HepG2 (cell line): ENCODE measurements at regions not wholly inside any gene's neighbourhood (a gene's known extent, or its start where the extent isn't known, plus 50 kb on each side); places are given as distances from the start of the nearest gene placed in this dataset.

Source experiments
- ATAC-seq: fragments of 200-7000 bp; cut with Tn5 transposase; 3 replicates; pipeline ENCODE4 v1.9.1; 2020; ENCODE audit warnings: mild to moderate bottlenecking, moderate library complexity
- BruUV-seq: library from RNA; stranded (reverse); fragments of 400-500 nt; replicated peaks from 2 replicates; lab custom pipeline; 2021; lab: Mats Ljungman, UMichigan
- CTCF ChIA-PET: fragments of 300-600 bp; formaldehyde crosslinking; extraction: SDS; loops from one replicate; lab custom pipeline; 2021; ENCODE audit warnings: low total read pairs, inconsistent platforms, low intra/inter-chr PET ratio; lab: Yijun Ruan, JAX
- POLR2A ChIA-PET: fragments of 350-600 bp; sonication (Branson Sonifier 250); formaldehyde crosslinking; loops from one replicate; lab custom pipeline; 2020; ENCODE audit warnings: antibody characterized with exemption, inconsistent platforms; lab: Yijun Ruan, JAX
- DNase-seq: peaks from one replicate; pipeline ENCODE4 v3.0.0-alpha.2; 2015; ENCODE audit warnings: low spot score
- FAIRE-seq: peaks from 3 replicates; lab custom pipeline; 2011; peaks lifted over from hg19 to GRCh38; lab: Jason Lieb, UNC
- H2AFZ ChIP-seq: one replicate; pipeline ENCODE4 v1.6.1; 2011; ENCODE audit warnings: low read length, inconsistent platforms
- H3K27ac ChIP-seq: fragments of 300-600 bp; 3 replicates; pipeline ENCODE4 v1.8.0; 2011; ENCODE audit warnings: mixed run types, mild to moderate bottlenecking, mixed read lengths, low read length, inconsistent platforms; ENCODE audit not compliant: insufficient read depth; ENCODE audit errors: extremely low read length
- H3K27me3 ChIP-seq, 2 experiments: fragments of 200-600 bp in 1 of 2; 2 replicates in 1 of 2; 3 replicates in 1 of 2; pipeline versions ENCODE4 v1.6.0 to v1.8.0; 2011; ENCODE audit warnings: low read length in 2 of 2, mild to moderate bottlenecking in 2 of 2, moderate library complexity in 2 of 2, inconsistent platforms in 1 of 2; ENCODE audit not compliant: insufficient read depth in 2 of 2, control insufficient read depth in 1 of 2
- H3K36me3 ChIP-seq, 2 experiments: fragments of 200-600 bp in 1 of 2; replicated peaks in 1 of 2; 2 replicates in 1 of 2; 3 replicates in 1 of 2; pipeline versions ENCODE4 v1.5.1 to v1.8.0; 2011; ENCODE audit warnings: low read length in 2 of 2, inconsistent platforms in 1 of 2; ENCODE audit not compliant: insufficient read depth in 2 of 2, control insufficient read depth in 1 of 2
- H3K4me1 ChIP-seq: 2 replicates; pipeline ENCODE4 v1.5.1; 2012; ENCODE audit warnings: low read length, inconsistent platforms; ENCODE audit not compliant: insufficient read depth
- H3K4me2 ChIP-seq: 2 replicates; pipeline ENCODE4 v1.6.0; 2011; ENCODE audit warnings: low read depth, low read length, inconsistent platforms
- H3K4me3 ChIP-seq, 3 experiments: fragments of 200-600 bp in 1 of 3; sonication (generic), shearing (Covaris generic) in 1 of 3; replicated peaks in 1 of 3; 2 replicates each; pipeline ENCODE4 v1.5.1; 2011 to 2016; ENCODE audit warnings: low read length in 3 of 3, inconsistent platforms in 2 of 3, low read depth in 2 of 3, mild to moderate bottlenecking in 2 of 3, control low read depth in 1 of 3, mixed read lengths in 1 of 3; ENCODE audit not compliant: insufficient read depth in 1 of 3
- H3K79me2 ChIP-seq: one replicate; pipeline ENCODE4 v1.6.1; 2011; ENCODE audit warnings: low read length, inconsistent platforms; ENCODE audit not compliant: insufficient read depth
- H3K9ac ChIP-seq: 2 replicates; pipeline ENCODE4 v1.6.0; 2011; ENCODE audit warnings: mild to moderate bottlenecking, low read depth, low read length, inconsistent platforms; ENCODE audit not compliant: insufficient read depth
- H3K9me3 ChIP-seq: 2 replicates; pipeline ENCODE4 v1.5.1; 2012; ENCODE audit warnings: mild to moderate bottlenecking, low read length
- H4K20me1 ChIP-seq: 2 replicates; pipeline ENCODE4 v1.6.0; 2011; ENCODE audit warnings: inconsistent platforms, mild to moderate bottlenecking, low read length, moderate library complexity; ENCODE audit not compliant: insufficient read depth
- BCL6 ChIP-seq: IDR thresholded peaks from 2 replicates; pipeline ENCODE4 v1.6.1; 2016; ENCODE audit warnings: missing genetic modification reagents, missing compliant biosample characterization
- CCDC6 ChIP-seq: sonication (generic); formaldehyde crosslinking; IDR thresholded peaks from 2 replicates; pipeline ENCODE4 v1.8.1; 2022; ENCODE audit warnings: mild to moderate bottlenecking, missing genetic modification reagents, moderate library complexity
- CEBPG ChIP-seq: IDR thresholded peaks from 2 replicates; pipeline ENCODE4 v1.6.1; 2016
- ERF ChIP-seq: IDR thresholded peaks from 2 replicates; pipeline ENCODE4 v1.6.1; 2018; ENCODE audit warnings: missing biosample characterization, missing genetic modification reagents
- IRF2 ChIP-seq: IDR thresholded peaks from 2 replicates; pipeline ENCODE4 v1.6.1; 2018; ENCODE audit warnings: missing genetic modification reagents, missing compliant biosample characterization
- IRX3 ChIP-seq: sonication (generic); formaldehyde crosslinking; IDR thresholded peaks from 2 replicates; pipeline ENCODE4 v1.8.1; 2023; ENCODE audit warnings: mild to moderate bottlenecking, low read depth, missing genetic modification reagents, borderline replicate concordance
- RARG ChIP-seq: sonication (generic); formaldehyde crosslinking; IDR thresholded peaks from 2 replicates; pipeline ENCODE4 v1.4.0; 2020; ENCODE audit warnings: low read depth, mild to moderate bottlenecking, missing genetic modification reagents
- RBAK ChIP-seq: sonication (generic); formaldehyde crosslinking; IDR thresholded peaks from 2 replicates; pipeline ENCODE4 v1.5.1; 2020; ENCODE audit warnings: mild to moderate bottlenecking, missing genetic modification reagents
- ZFP37 ChIP-seq: sonication (generic); formaldehyde crosslinking; IDR thresholded peaks from 2 replicates; pipeline ENCODE4 v1.4.0; 2020; ENCODE audit warnings: missing genetic modification reagents, borderline replicate concordance
- ZMYM4 ChIP-seq: sonication (generic); formaldehyde crosslinking; IDR thresholded peaks from 2 replicates; pipeline ENCODE4 v1.8.1; 2023; ENCODE audit warnings: mild to moderate bottlenecking, missing genetic modification reagents
- ZNF354B ChIP-seq: sonication (generic); formaldehyde crosslinking; IDR thresholded peaks from 2 replicates; pipeline ENCODE4 v1.8.0; 2022; ENCODE audit warnings: mild to moderate bottlenecking, missing genetic modification reagents
- ZNF570 ChIP-seq: sonication (generic); formaldehyde crosslinking; IDR thresholded peaks from 2 replicates; pipeline ENCODE4 v1.4.0; 2020; ENCODE audit warnings: mild to moderate bottlenecking, missing genetic modification reagents, borderline replicate concordance
- ZZZ3 ChIP-seq: sonication (generic); formaldehyde crosslinking; IDR thresholded peaks from 2 replicates; pipeline ENCODE4 v1.4.0; 2020; ENCODE audit warnings: missing genetic modification reagents, mild to moderate bottlenecking, borderline replicate concordance
- in situ Hi-C: cut with HindIII; loops from 2 replicates; pipeline ENCODE4 v1.10.0; 2017; ENCODE audit warnings: low pct_unique_long_range_greater_than_20kb; ENCODE audit not compliant: extremely low pct_ligation_motif_present
- intact Hi-C: fragments of 100-400 bp; cut with micrococcal nuclease; formaldehyde crosslinking; loops from one replicate; pipeline ENCODE4 v1.10.0; 2022; ENCODE audit not compliant: unreplicated experiment
- TF ChIP-seq, protein P1 (sequence below): IDR thresholded peaks from 2 replicates; pipeline ENCODE4 v1.6.1; 2016; ENCODE audit warnings: mild to moderate bottlenecking
- TF ChIP-seq, protein P2 (sequence below): sonication (generic); formaldehyde crosslinking; IDR thresholded peaks from 2 replicates; pipeline ENCODE4 v1.4.0; 2020; ENCODE audit warnings: mild to moderate bottlenecking, missing genetic modification reagents
- TF ChIP-seq, protein P3 (sequence below): sonication (generic); formaldehyde crosslinking; IDR thresholded peaks from 2 replicates; pipeline ENCODE4 v1.9.0; 2021; ENCODE audit warnings: missing genetic modification reagents, mild to moderate bottlenecking, borderline replicate concordance
- TF ChIP-seq, protein P4 (sequence below): sonication (generic); formaldehyde crosslinking; IDR thresholded peaks from 2 replicates; pipeline ENCODE4 v1.4.0; 2020; ENCODE audit warnings: missing genetic modification reagents

DNA sequence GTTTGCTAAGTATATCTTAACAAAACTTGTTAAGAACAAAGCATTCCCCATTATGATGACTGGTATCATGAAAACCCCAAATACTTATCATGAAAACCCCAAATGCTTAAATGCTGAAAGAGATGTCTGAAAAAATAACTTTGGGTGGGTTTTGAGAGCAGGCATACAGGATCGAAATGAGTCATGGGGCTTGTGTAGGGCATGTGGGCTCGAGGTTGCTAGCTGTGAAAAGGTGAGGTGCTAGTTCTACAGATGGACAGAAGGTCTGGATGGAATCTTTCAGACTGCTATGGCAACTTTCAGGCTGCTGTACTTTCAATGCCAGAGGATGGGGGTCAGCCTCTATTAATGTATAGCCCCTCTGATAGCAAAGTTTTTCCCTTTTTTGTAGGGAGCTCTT lies 167.8 kb upstream of the MDGA2 start (continued):
- no peak for TF ChIP-seq ZZZ3 (CRISPR knock-in tag)
- TF ChIP-seq ZNF354B (CRISPR knock-in tag): no peak
- no peak for TF ChIP-seq ERF (CRISPR knock-in tag)
- TF ChIP-seq, protein P1, sequence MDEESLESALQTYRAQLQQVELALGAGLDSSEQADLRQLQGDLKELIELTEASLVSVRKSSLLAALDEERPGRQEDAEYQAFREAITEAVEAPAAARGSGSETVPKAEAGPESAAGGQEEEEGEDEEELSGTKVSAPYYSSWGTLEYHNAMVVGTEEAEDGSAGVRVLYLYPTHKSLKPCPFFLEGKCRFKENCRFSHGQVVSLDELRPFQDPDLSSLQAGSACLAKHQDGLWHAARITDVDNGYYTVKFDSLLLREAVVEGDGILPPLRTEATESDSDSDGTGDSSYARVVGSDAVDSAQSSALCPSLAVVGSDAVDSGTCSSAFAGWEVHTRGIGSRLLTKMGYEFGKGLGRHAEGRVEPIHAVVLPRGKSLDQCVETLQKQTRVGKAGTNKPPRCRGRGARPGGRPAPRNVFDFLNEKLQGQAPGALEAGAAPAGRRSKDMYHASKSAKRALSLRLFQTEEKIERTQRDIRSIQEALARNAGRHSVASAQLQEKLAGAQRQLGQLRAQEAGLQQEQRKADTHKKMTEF: no peak
- TF ChIP-seq ZNF570 (CRISPR knock-in tag): no peak
- TF ChIP-seq, protein P2, sequence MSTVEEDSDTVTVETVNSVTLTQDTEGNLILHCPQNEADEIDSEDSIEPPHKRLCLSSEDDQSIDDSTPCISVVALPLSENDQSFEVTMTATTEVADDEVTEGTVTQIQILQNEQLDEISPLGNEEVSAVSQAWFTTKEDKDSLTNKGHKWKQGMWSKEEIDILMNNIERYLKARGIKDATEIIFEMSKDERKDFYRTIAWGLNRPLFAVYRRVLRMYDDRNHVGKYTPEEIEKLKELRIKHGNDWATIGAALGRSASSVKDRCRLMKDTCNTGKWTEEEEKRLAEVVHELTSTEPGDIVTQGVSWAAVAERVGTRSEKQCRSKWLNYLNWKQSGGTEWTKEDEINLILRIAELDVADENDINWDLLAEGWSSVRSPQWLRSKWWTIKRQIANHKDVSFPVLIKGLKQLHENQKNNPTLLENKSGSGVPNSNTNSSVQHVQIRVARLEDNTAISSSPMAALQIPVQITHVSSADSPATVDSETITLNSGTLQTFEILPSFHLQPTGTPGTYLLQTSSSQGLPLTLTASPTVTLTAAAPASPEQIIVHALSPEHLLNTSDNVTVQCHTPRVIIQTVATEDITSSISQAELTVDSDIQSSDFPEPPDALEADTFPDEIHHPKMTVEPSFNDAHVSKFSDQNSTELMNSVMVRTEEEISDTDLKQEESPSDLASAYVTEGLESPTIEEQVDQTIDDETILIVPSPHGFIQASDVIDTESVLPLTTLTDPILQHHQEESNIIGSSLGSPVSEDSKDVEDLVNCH (CRISPR knock-in tag): no peak
- TF ChIP-seq IRX3 (CRISPR knock-in tag): no peak
- no peak for TF ChIP-seq IRF2 (CRISPR knock-in tag)
- TF ChIP-seq RARG: no peak

DNA sequence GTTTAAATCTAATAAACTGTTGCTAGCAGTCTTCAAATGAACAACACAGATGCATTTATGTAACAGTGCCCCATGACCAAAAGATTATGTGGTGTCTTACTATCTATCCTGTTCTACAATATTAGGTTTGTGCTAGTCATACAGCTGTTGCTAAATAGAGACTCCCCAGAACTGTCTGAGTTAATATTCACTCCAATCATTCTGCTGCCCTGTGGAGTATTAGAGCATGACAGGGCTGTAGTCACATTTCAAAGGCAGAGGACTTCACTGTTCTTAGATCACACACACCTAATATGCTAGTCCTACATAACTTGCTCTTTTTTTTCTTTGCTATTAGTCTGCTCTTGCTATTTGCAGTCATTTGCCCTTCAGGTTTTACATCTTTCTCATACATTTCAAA lies 157.6 kb upstream of the MDGA2 start:
- Histone ChIP-seq H3K4me3 (no peak overlapping the region), H3K4me1 (no peaks in the 10 kb centered on the region), H3K79me2 (no peaks in the 10 kb centered on the region), H3K4me2 (no peak overlapping the region), H4K20me1 (no peaks in the 10 kb centered on the region), H3K27ac (no peak overlapping the region), H3K27me3 (no peaks in the 10 kb centered on the region; a peak in 1 of 5 replicates), H3K36me3 (no peaks in the 10 kb centered on the region), H3K9ac (no peak overlapping the region), H3K9me3 (peaks cover 40% of the 10 kb centered on the region), H2AFZ (no peak overlapping the region)
- FAIRE-seq (no peak), ATAC-seq (no peak), DNase-seq (no peak)
- intact Hi-C loops (no loop called here), in situ Hi-C loops (no loop called here)
- no TSS peak for BruUV-seq
- ChIA-PET CTCF (no interaction called here), POLR2A (no interaction called here)
- TF ChIP-seq RBAK: no peak
- TF ChIP-seq CCDC6 (CRISPR knock-in tag): no peak
- TF ChIP-seq CEBPG (CRISPR knock-in tag): no peak
- TF ChIP-seq, protein P3, sequence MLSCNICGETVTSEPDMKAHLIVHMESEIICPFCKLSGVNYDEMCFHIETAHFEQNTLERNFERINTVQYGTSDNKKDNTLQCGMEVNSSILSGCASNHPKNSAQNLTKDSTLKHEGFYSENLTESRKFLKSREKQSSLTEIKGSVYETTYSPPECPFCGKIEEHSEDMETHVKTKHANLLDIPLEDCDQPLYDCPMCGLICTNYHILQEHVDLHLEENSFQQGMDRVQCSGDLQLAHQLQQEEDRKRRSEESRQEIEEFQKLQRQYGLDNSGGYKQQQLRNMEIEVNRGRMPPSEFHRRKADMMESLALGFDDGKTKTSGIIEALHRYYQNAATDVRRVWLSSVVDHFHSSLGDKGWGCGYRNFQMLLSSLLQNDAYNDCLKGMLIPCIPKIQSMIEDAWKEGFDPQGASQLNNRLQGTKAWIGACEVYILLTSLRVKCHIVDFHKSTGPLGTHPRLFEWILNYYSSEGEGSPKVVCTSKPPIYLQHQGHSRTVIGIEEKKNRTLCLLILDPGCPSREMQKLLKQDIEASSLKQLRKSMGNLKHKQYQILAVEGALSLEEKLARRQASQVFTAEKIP (CRISPR knock-in tag): no peak
- no peak for TF ChIP-seq ZMYM4
- TF ChIP-seq, protein P4, sequence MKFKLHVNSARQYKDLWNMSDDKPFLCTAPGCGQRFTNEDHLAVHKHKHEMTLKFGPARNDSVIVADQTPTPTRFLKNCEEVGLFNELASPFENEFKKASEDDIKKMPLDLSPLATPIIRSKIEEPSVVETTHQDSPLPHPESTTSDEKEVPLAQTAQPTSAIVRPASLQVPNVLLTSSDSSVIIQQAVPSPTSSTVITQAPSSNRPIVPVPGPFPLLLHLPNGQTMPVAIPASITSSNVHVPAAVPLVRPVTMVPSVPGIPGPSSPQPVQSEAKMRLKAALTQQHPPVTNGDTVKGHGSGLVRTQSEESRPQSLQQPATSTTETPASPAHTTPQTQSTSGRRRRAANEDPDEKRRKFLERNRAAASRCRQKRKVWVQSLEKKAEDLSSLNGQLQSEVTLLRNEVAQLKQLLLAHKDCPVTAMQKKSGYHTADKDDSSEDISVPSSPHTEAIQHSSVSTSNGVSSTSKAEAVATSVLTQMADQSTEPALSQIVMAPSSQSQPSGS (CRISPR knock-in tag): no peak
- TF ChIP-seq ZFP37 (CRISPR knock-in tag): no peak
- no peak for TF ChIP-seq BCL6 (CRISPR knock-in tag)
